H1 (cell line): ENCODE measurements at regions not wholly inside any gene's neighbourhood (a gene's known extent, or its start where the extent isn't known, plus 50 kb on each side); places are given as distances from the start of the nearest gene placed in this dataset.

ENCODE experiments used
- CTCF ChIA-PET: fragments of 300-600 bp; sonication (Branson Sonifier 250); formaldehyde crosslinking; loops from one replicate; lab custom pipeline; 2021; ENCODE audit not compliant: partially characterized antibody; lab: Charles Lee
- POLR2A ChIA-PET: fragments of 300-600 bp; sonication (Branson Sonifier 250); formaldehyde crosslinking; loops from one replicate; lab custom pipeline; 2021; ENCODE audit warnings: inconsistent platforms; ENCODE audit not compliant: partially characterized antibody; lab: Charles Lee
- DNase-seq, 2 experiments: peaks; one replicate each; pipeline versions ENCODE4 v3.0.0 to v3.0.0-alpha.2; 2010 to 2022; ENCODE audit warnings: low spot score in 2 of 2, low read depth in 1 of 2, mixed read lengths in 1 of 2
- FAIRE-seq: peaks from 2 replicates; lab custom pipeline; 2011; peaks lifted over from hg19 to GRCh38; lab: Jason Lieb, UNC
- H2AFZ ChIP-seq: 2 replicates; pipeline ENCODE4 v1.8.1; 2012; ENCODE audit warnings: low read length, inconsistent platforms
- H2AK5ac ChIP-seq: 2 replicates; pipeline ENCODE4 v1.6.1; 2013; ENCODE audit warnings: low read depth, low read length
- H2BK120ac ChIP-seq: replicated peaks from 2 replicates; pipeline ENCODE3; 2013; ENCODE audit warnings: low read depth, low read length, inconsistent platforms
- H2BK12ac ChIP-seq: 2 replicates; pipeline ENCODE4 v1.6.1; 2013; ENCODE audit warnings: low read depth, low read length
- H2BK15ac ChIP-seq: 2 replicates; pipeline ENCODE4 v1.6.1; 2013; ENCODE audit warnings: low read length
- H2BK20ac ChIP-seq: 2 replicates; pipeline ENCODE4 v1.6.1; 2013; ENCODE audit warnings: low read length
- H2BK5ac ChIP-seq: 2 replicates; pipeline ENCODE4 v1.6.1; 2013; ENCODE audit warnings: low read depth, low read length
- H3K14ac ChIP-seq: 2 replicates; pipeline ENCODE4 v1.6.1; 2013; ENCODE audit warnings: inconsistent platforms; ENCODE audit not compliant: insufficient read length
- H3K18ac ChIP-seq: 2 replicates; pipeline ENCODE4 v1.6.1; 2013; ENCODE audit warnings: low read length; ENCODE audit errors: extremely low read depth
- H3K23ac ChIP-seq: 2 replicates; pipeline ENCODE4 v1.6.1; 2013; ENCODE audit warnings: inconsistent platforms; ENCODE audit not compliant: insufficient read length
- H3K23me2 ChIP-seq: 2 replicates; pipeline ENCODE4 v1.6.1; 2013; ENCODE audit warnings: low read depth, low read length
- H3K27ac ChIP-seq: 2 replicates; pipeline ENCODE4 v1.6.1; 2011; ENCODE audit warnings: low read depth, low read length, inconsistent platforms
- H3K27me3 ChIP-seq, 4 experiments: replicated peaks in 1 of 4; 1 replicate in 1 of 4; 2 replicates in 3 of 4; pipeline versions ENCODE4 v1.6.1 to v1.8.1; 2011 to 2013; ENCODE audit warnings: low read length in 3 of 4, mild to moderate bottlenecking in 3 of 4, inconsistent platforms in 2 of 4, mixed read lengths in 2 of 4, moderate library complexity in 1 of 4; ENCODE audit not compliant: control insufficient read depth in 3 of 4, insufficient read depth in 3 of 4; ENCODE audit errors: extremely low read depth in 1 of 4
- H3K36me3 ChIP-seq, 4 experiments: 2 replicates each; pipeline versions ENCODE4 v1.6.1 to v1.8.1; 2011 to 2013; ENCODE audit warnings: mild to moderate bottlenecking in 4 of 4, low read length in 3 of 4, moderate library complexity in 2 of 4, control low read depth in 1 of 4, inconsistent platforms in 1 of 4; ENCODE audit not compliant: insufficient read depth in 4 of 4, control insufficient read depth in 2 of 4
- H3K4ac ChIP-seq: replicated peaks from 2 replicates; pipeline ENCODE3; 2013; ENCODE audit warnings: low read length, low read depth, mixed read lengths, inconsistent platforms; ENCODE audit not compliant: insufficient read length
- H3K4me1 ChIP-seq, 4 experiments: replicated peaks in 1 of 4; 1 replicate in 1 of 4; 2 replicates in 3 of 4; pipeline versions ENCODE4 v1.6.1 to v1.8.1; 2011 to 2013; ENCODE audit warnings: low read length in 3 of 4, inconsistent platforms in 2 of 4, mixed read lengths in 1 of 4; ENCODE audit not compliant: insufficient read depth in 4 of 4, control insufficient read depth in 3 of 4
- H3K4me2 ChIP-seq, 2 experiments: 2 replicates each; pipeline versions ENCODE4 v1.6.1 to v1.8.1; 2011 to 2013; ENCODE audit warnings: low read depth in 2 of 2, low read length in 2 of 2, control low read depth in 1 of 2, inconsistent platforms in 1 of 2, mild to moderate bottlenecking in 1 of 2; ENCODE audit not compliant: insufficient read depth in 1 of 2
- H3K4me3 ChIP-seq, 4 experiments: fragments of 200-600, 300-600 bp in 1 of 4; sonication (generic), shearing (Covaris generic), sonication (Bioruptor Twin) in 1 of 4; 2 replicates each; pipeline versions ENCODE4 v1.5.1 to v1.8.1; 2011 to 2016; ENCODE audit warnings: low read length in 4 of 4, low read depth in 3 of 4, control low read depth in 2 of 4, inconsistent platforms in 2 of 4, mild to moderate bottlenecking in 2 of 4, mixed read lengths in 1 of 4, moderate library complexity in 1 of 4; ENCODE audit not compliant: insufficient read depth in 2 of 4; ENCODE audit errors: extremely low read depth in 1 of 4
- H3K56ac ChIP-seq: replicated peaks from 2 replicates; pipeline ENCODE3; 2013; ENCODE audit warnings: low read depth, mild to moderate bottlenecking, mixed read lengths, low read length, inconsistent platforms; ENCODE audit not compliant: insufficient read length
- H3K79me1 ChIP-seq: 2 replicates; pipeline ENCODE4 v1.6.1; 2013; ENCODE audit warnings: low read depth, low read length, control low read depth
- H3K79me2 ChIP-seq, 2 experiments: 2 replicates each; pipeline versions ENCODE4 v1.6.1 to v1.8.1; 2012 to 2013; ENCODE audit warnings: low read length in 2 of 2, mild to moderate bottlenecking in 2 of 2, inconsistent platforms in 1 of 2; ENCODE audit not compliant: insufficient read depth in 2 of 2, control insufficient read depth in 1 of 2
- H3K9ac ChIP-seq, 4 experiments: replicated peaks in 1 of 4; 1 replicate in 1 of 4; 2 replicates in 3 of 4; pipeline versions ENCODE4 v1.6.1 to v1.8.1; 2011 to 2013; ENCODE audit warnings: low read depth in 3 of 4, low read length in 3 of 4, control low read depth in 2 of 4, mild to moderate bottlenecking in 2 of 4, moderate library complexity in 2 of 4, inconsistent platforms in 1 of 4; ENCODE audit errors: extremely low read depth in 1 of 4
- H3K9me3 ChIP-seq, 2 experiments: 2 replicates each; pipeline versions ENCODE4 v1.6.1 to v1.8.1; 2012 to 2013; ENCODE audit warnings: mild to moderate bottlenecking in 2 of 2, moderate library complexity in 2 of 2, control low read depth in 1 of 2, inconsistent platforms in 1 of 2, low read depth in 1 of 2, low read length in 1 of 2, mixed read lengths in 1 of 2; ENCODE audit not compliant: insufficient read depth in 2 of 2
- H4K20me1 ChIP-seq, 2 experiments: replicated peaks in 1 of 2; 2 replicates each; pipeline versions ENCODE3 to v1.8.1; 2011 to 2013; ENCODE audit warnings: inconsistent platforms in 2 of 2, low read length in 2 of 2, mild to moderate bottlenecking in 1 of 2; ENCODE audit not compliant: insufficient read depth in 2 of 2, control insufficient read depth in 1 of 2
- H4K5ac ChIP-seq: 2 replicates; pipeline ENCODE4 v1.6.1; 2013; ENCODE audit warnings: low read length, low read depth, mixed read lengths, inconsistent platforms; ENCODE audit not compliant: insufficient read length
- H4K8ac ChIP-seq: 2 replicates; pipeline ENCODE4 v1.8.0; 2013; ENCODE audit warnings: mild to moderate bottlenecking, moderate library complexity, low read length, inconsistent platforms; ENCODE audit not compliant: insufficient read depth; ENCODE audit errors: extremely low read depth
- H4K91ac ChIP-seq: replicated peaks from 2 replicates; pipeline ENCODE3; 2013; ENCODE audit warnings: low read length, mixed read lengths, inconsistent platforms; ENCODE audit not compliant: insufficient read length
- JUND ChIP-seq: IDR thresholded peaks from 2 replicates; pipeline ENCODE4 v1.6.1; 2011; ENCODE audit warnings: mild to moderate bottlenecking, improper control_type of control experiment, low read length
- KDM1A ChIP-seq: fragments of 200-600, 300-600 bp; sonication (generic); IDR thresholded peaks from 2 replicates; pipeline ENCODE4 v1.7.1; 2016; ENCODE audit warnings: mild to moderate bottlenecking, low read length, borderline replicate concordance

- POLR2A ChIA-PET: no interaction called here
- CTCF ChIA-PET: no interaction called here
Measured at GRCh38 chr2:147368306-147368705, 476.5 kb upstream of the ACVR2A start.

More at GRCh38 chr2:147368306-147368705, 476.5 kb upstream of the ACVR2A start:
- no peak overlapping the region for H4K91ac ChIP-seq
- H3K9ac ChIP-seq: no peak overlapping the region
- H2BK120ac ChIP-seq: no peak overlapping the region
- peaks cover 0 to 4% of the 10 kb centered on the region in 2 experiments; a peak in 1 of 4 replicates for H3K9me3 ChIP-seq
- H3K4me2 ChIP-seq: no peak overlapping the region
- H2BK12ac ChIP-seq: no peak overlapping the region
- H2AK5ac ChIP-seq: no peak overlapping the region
- H2AFZ ChIP-seq: 0 out of 2 replicates have a peak overlapping the region, but pooled peaks have one; percentile 50
- no peak for TF ChIP-seq KDM1A
- TF ChIP-seq JUND: no peak
- no peak overlapping the region for H3K14ac ChIP-seq
- H3K18ac ChIP-seq: no peak overlapping the region
- H3K79me1 ChIP-seq: no peaks in the 10 kb centered on the region
- H3K4me1 ChIP-seq: peaks cover 0 to 2% (median 0%) of the 10 kb centered on the region in 4 experiments; a peak in 1 of 7 replicates
- H2BK15ac ChIP-seq: no peak overlapping the region
- no peak overlapping the region for H3K27ac ChIP-seq
- no peak overlapping the region for H4K5ac ChIP-seq
- no peak overlapping the region for H3K56ac ChIP-seq
- H3K36me3 ChIP-seq: no peaks in the 10 kb centered on the region
- H3K4me3 ChIP-seq: no peak overlapping the region
- no peak overlapping the region for H3K23ac ChIP-seq
- no peaks in the 10 kb centered on the region for H3K79me2 ChIP-seq
- H3K27me3 ChIP-seq: no peaks in the 10 kb centered on the region
- no peaks in the 10 kb centered on the region for H3K23me2 ChIP-seq
- no peaks in the 10 kb centered on the region for H4K20me1 ChIP-seq
- no peak overlapping the region for H4K8ac ChIP-seq
- no peak for DNase-seq
- H2BK20ac ChIP-seq: no peak overlapping the region
- H3K4ac ChIP-seq: no peak overlapping the region
- no peak overlapping the region for H2BK5ac ChIP-seq
- no peak for FAIRE-seq
